Epithelial cell of esophagus (primary cell): ENCODE measurements at regions not wholly inside any gene's neighbourhood (a gene's known extent, or its start where the extent isn't known, plus 50 kb on each side); places are given as distances from the start of the nearest gene placed in this dataset.

ENCODE experiments used
- DNase-seq: peaks from one replicate; pipeline ENCODE4 v3.0.0; 2010; ENCODE audit warnings: low read depth
- H3K4me3 ChIP-seq: 2 replicates; pipeline ENCODE4 v1.5.1; 2011; ENCODE audit warnings: mild to moderate bottlenecking, low read length, control low read depth
- CTCF ChIP-seq: IDR thresholded peaks from 2 replicates; pipeline ENCODE4 v1.5.1; 2011; ENCODE audit warnings: low read depth, mild to moderate bottlenecking, low read length, control low read depth, inconsistent platforms; ENCODE audit not compliant: insufficient read depth; ENCODE audit errors: missing control alignments

GRCh38 chr2:181764095-181764963 lies 84.0 kb upstream of the NEUROD1 start:
- no peak overlapping the region for H3K4me3 ChIP-seq
- TF ChIP-seq CTCF = no peak
- DNase-seq = no peak

GRCh38 chr2:181766129-181766528 lies 85.8 kb upstream of the NEUROD1 start:
- no peak for DNase-seq
- no peak for TF ChIP-seq CTCF
- H3K4me3 ChIP-seq = no peak overlapping the region

- no peak for TF ChIP-seq CTCF
- H3K4me3 ChIP-seq = no peak overlapping the region
- DNase-seq = peak; percentile 85
Measured at GRCh38 chr2:181770150-181770549, 89.8 kb upstream of the NEUROD1 start.

- no peak for TF ChIP-seq CTCF
- no peak overlapping the region for H3K4me3 ChIP-seq
- DNase-seq = no peak
Measured at GRCh38 chr2:181771356-181771755, 91.0 kb upstream of the NEUROD1 start.

- TF ChIP-seq CTCF = no peak
Measured at GRCh38 chr2:181772334-181772733, 92.0 kb upstream of the NEUROD1 start.

GRCh38 chr2:181772777-181773176 lies 92.5 kb upstream of the NEUROD1 start:
- TF ChIP-seq CTCF = no peak
- DNase-seq = no peak
- no peak overlapping the region for H3K4me3 ChIP-seq

More at GRCh38 chr2:181772334-181772733, 92.0 kb upstream of the NEUROD1 start:
- no peak overlapping the region for H3K4me3 ChIP-seq
- DNase-seq = peak; percentile 35

- DNase-seq = peak; percentile 74
- no peak overlapping the region for H3K4me3 ChIP-seq
- TF ChIP-seq CTCF = no peak
Measured at GRCh38 chr2:181774685-181775084, 94.4 kb upstream of the NEUROD1 start.
